ENCODE measurements at regions not wholly inside any gene's neighbourhood (a gene's known extent, or its start where the extent isn't known, plus 50 kb on each side); places are given as distances from the start of the nearest gene placed in this dataset.

GRCh38 chr2:196380098-196380497 is 208.7 kb upstream of the STK17B start:
- TF ChIP-seq, protein P1, sequence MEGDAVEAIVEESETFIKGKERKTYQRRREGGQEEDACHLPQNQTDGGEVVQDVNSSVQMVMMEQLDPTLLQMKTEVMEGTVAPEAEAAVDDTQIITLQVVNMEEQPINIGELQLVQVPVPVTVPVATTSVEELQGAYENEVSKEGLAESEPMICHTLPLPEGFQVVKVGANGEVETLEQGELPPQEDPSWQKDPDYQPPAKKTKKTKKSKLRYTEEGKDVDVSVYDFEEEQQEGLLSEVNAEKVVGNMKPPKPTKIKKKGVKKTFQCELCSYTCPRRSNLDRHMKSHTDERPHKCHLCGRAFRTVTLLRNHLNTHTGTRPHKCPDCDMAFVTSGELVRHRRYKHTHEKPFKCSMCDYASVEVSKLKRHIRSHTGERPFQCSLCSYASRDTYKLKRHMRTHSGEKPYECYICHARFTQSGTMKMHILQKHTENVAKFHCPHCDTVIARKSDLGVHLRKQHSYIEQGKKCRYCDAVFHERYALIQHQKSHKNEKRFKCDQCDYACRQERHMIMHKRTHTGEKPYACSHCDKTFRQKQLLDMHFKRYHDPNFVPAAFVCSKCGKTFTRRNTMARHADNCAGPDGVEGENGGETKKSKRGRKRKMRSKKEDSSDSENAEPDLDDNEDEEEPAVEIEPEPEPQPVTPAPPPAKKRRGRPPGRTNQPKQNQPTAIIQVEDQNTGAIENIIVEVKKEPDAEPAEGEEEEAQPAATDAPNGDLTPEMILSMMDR (conservative IDR thresholded peaks at IDR 0.05 in 1 of 2, IDR thresholded peaks at IDR 0.05 in 1 of 2; ENCODE audit: low read depth in 1 of 2, low read length in 2 of 2): no peak
- TF ChIP-seq EZH2 (IDR thresholded peaks at IDR 0.05; ENCODE audit: low read length, missing control alignments): no peak
